IMR-90 (cell line): ENCODE measurements at regions not wholly inside any gene's neighbourhood (a gene's known extent, or its start where the extent isn't known, plus 50 kb on each side); places are given as distances from the start of the nearest gene placed in this dataset.

Source experiments
- CEBPB ChIP-seq: IDR thresholded peaks from 2 replicates; pipeline ENCODE4 v1.6.1; 2012; ENCODE audit warnings: low read depth, low read length, improper control_type of control experiment
- CTCF ChIP-seq: conservative IDR thresholded peaks from 2 replicates; pipeline ENCODE4 v1.5.1; 2012; ENCODE audit warnings: mild to moderate bottlenecking, low read depth, low read length, improper control_type of control experiment
- ELK1 ChIP-seq: fragments of 150-350 bp; IDR thresholded peaks from 2 replicates; pipeline ENCODE4 v1.6.1; 2016; ENCODE audit warnings: low read depth, mild to moderate bottlenecking, low read length, moderate library complexity, borderline replicate concordance
- FOS ChIP-seq: fragments of 150-350 bp; IDR thresholded peaks from 2 replicates; pipeline ENCODE4 v1.6.1; 2016; ENCODE audit warnings: low read depth, low read length
- MAFK ChIP-seq: IDR thresholded peaks from 2 replicates; pipeline ENCODE4 v1.6.1; 2012; ENCODE audit warnings: low read depth, low read length, improper control_type of control experiment
- MAZ ChIP-seq: IDR thresholded peaks from 2 replicates; pipeline ENCODE4 v1.6.1; 2012; ENCODE audit warnings: low read depth, mild to moderate bottlenecking, low read length, improper control_type of control experiment, moderate library complexity, borderline replicate concordance
- MXI1 ChIP-seq: IDR thresholded peaks from 2 replicates; pipeline ENCODE4 v1.6.1; 2012; ENCODE audit warnings: low read depth, mild to moderate bottlenecking, low read length, moderate library complexity, borderline replicate concordance
- NFE2L2 ChIP-seq: fragments of 150-350 bp; IDR thresholded peaks from 2 replicates; pipeline ENCODE4 v1.6.1; 2016; ENCODE audit warnings: low read depth, mild to moderate bottlenecking, low read length
- POLR2A ChIP-seq: IDR thresholded peaks from 2 replicates; pipeline ENCODE4 v1.6.1; 2012; ENCODE audit warnings: mild to moderate bottlenecking, low read depth, low read length
- RAD21 ChIP-seq: IDR thresholded peaks from 2 replicates; pipeline ENCODE4 v1.6.1; 2012; ENCODE audit warnings: low read length, improper control_type of control experiment
- RCOR1 ChIP-seq: IDR thresholded peaks from 2 replicates; pipeline ENCODE4 v1.6.1; 2012; ENCODE audit warnings: mild to moderate bottlenecking, low read length, improper control_type of control experiment; ENCODE audit not compliant: insufficient replicate concordance
- RFX5 ChIP-seq: IDR thresholded peaks from 2 replicates; pipeline ENCODE4 v1.8.0; 2012; ENCODE audit warnings: low read depth, mild to moderate bottlenecking, low read length, moderate library complexity
- SMC3 ChIP-seq: fragments of 150-350 bp; IDR thresholded peaks from 2 replicates; pipeline ENCODE4 v1.6.1; 2016; ENCODE audit warnings: low read depth, mild to moderate bottlenecking, antibody characterized with exemption, low read length, moderate library complexity
- USF2 ChIP-seq: fragments of 150-350 bp; IDR thresholded peaks from 2 replicates; pipeline ENCODE4 v1.6.1; 2017; ENCODE audit warnings: mild to moderate bottlenecking, antibody characterized with exemption, low read length, low read depth

- TF ChIP-seq POLR2A (no peak), CTCF (no peak), SMC3 (no peak), USF2 (no peak), MAFK (no peak), MAZ (no peak), FOS (no peak), RFX5 (no peak), MXI1 (no peak), NFE2L2 (no peak), RCOR1 (no peak), RAD21 (no peak), ELK1 (no peak), CEBPB (no peak)
Measured at GRCh38 chr2:234571620-234572407, 74.9 kb upstream of the ARL4C start.
